HEK293 (cell line): ENCODE measurements at regions not wholly inside any gene's neighbourhood (a gene's known extent, or its start where the extent isn't known, plus 50 kb on each side); places are given as distances from the start of the nearest gene placed in this dataset.

Experiments
- CTCF ChIA-PET: fragments of 350-600 bp; formaldehyde crosslinking; extraction: SDS; loops from one replicate; lab custom pipeline; 2021; ENCODE audit warnings: antibody characterized with exemption; lab: Yijun Ruan, JAX
- POLR2A ChIA-PET: fragments of 300-600 bp; formaldehyde crosslinking; extraction: SDS; loops from one replicate; lab custom pipeline; 2020; ENCODE audit warnings: antibody characterized with exemption, inconsistent platforms; lab: Yijun Ruan, JAX
- H3K27ac ChIP-seq: fragments of 200-500 bp; sonication (Bioruptor generic); 2 replicates; pipeline ENCODE4 v1.5.1; 2014; ENCODE audit warnings: low read depth, low read length, control low read depth, inconsistent platforms; ENCODE audit errors: extremely low read depth
- H3K36me3 ChIP-seq, 2 experiments: fragments of 200-500 bp in 1 of 2; sonication (Bioruptor generic) in 1 of 2; 1 replicate in 1 of 2; 2 replicates in 1 of 2; pipeline ENCODE4 v1.5.1; 2014 to 2017; ENCODE audit warnings: inconsistent platforms in 2 of 2, low read length in 2 of 2; ENCODE audit not compliant: control insufficient read depth in 2 of 2, insufficient read depth in 1 of 2
- H3K4me1 ChIP-seq: fragments of 200-500 bp; sonication (Bioruptor generic); 2 replicates; pipeline ENCODE4 v1.5.1; 2014; ENCODE audit warnings: mild to moderate bottlenecking, low read length, inconsistent platforms; ENCODE audit not compliant: control insufficient read depth, insufficient read depth
- H3K4me3 ChIP-seq: 2 replicates; pipeline ENCODE4 v1.5.1; 2011; ENCODE audit warnings: low read depth, mild to moderate bottlenecking, control low read depth, low read length, moderate library complexity
- H3K9me3 ChIP-seq: fragments of 200-500 bp; sonication (Bioruptor generic); 2 replicates; pipeline ENCODE4 v1.5.1; 2014; ENCODE audit warnings: low read depth, low read length, inconsistent platforms; ENCODE audit not compliant: control insufficient read depth, insufficient read depth
- BCL11A ChIP-seq: fragments of 450-650 bp; formaldehyde crosslinking; IDR thresholded peaks from 2 replicates; pipeline ENCODE4 v1.5.1; 2016; ENCODE audit warnings: low read depth, missing biosample characterization, missing genetic modification characterization
- FEZF1 ChIP-seq: fragments of 450-650 bp; formaldehyde crosslinking; IDR thresholded peaks from 2 replicates; pipeline ENCODE4 v1.5.1; 2016; ENCODE audit warnings: missing biosample characterization, missing genetic modification characterization
- KLF16 ChIP-seq: fragments of 450-650 bp; formaldehyde crosslinking; IDR thresholded peaks from 2 replicates; pipeline ENCODE4 v1.5.1; 2017; ENCODE audit warnings: missing biosample characterization, missing genetic modification characterization
- OVOL3 ChIP-seq: fragments of 450-650 bp; formaldehyde crosslinking; IDR thresholded peaks from 2 replicates; pipeline ENCODE4 v1.5.1; 2016; ENCODE audit warnings: missing biosample characterization, missing genetic modification characterization
- TCF7L2 ChIP-seq: IDR thresholded peaks from 2 replicates; pipeline ENCODE4 v1.6.1; 2011; ENCODE audit warnings: low read depth, mild to moderate bottlenecking, inconsistent platforms, low read length, moderate library complexity, borderline replicate concordance
- ZBTB1 ChIP-seq: fragments of 450-650 bp; formaldehyde crosslinking; IDR thresholded peaks from 2 replicates; pipeline ENCODE4 v1.5.1; 2016; ENCODE audit warnings: missing biosample characterization, missing genetic modification characterization
- ZFHX2 ChIP-seq: fragments of 450-650 bp; formaldehyde crosslinking; conservative IDR thresholded peaks from 2 replicates; pipeline ENCODE4 v1.5.1; 2016; ENCODE audit warnings: missing biosample characterization, missing genetic modification characterization
- ZNF121 ChIP-seq: fragments of 450-650 bp; formaldehyde crosslinking; IDR thresholded peaks from 2 replicates; pipeline ENCODE4 v1.5.1; 2016; ENCODE audit warnings: missing biosample characterization, missing genetic modification characterization
- ZNF394 ChIP-seq: fragments of 450-650 bp; formaldehyde crosslinking; IDR thresholded peaks from 2 replicates; pipeline ENCODE4 v1.5.1; 2016; ENCODE audit warnings: missing biosample characterization, missing genetic modification characterization, mild to moderate bottlenecking, moderate library complexity, borderline replicate concordance
- ZNF521 ChIP-seq: fragments of 450-650 bp; formaldehyde crosslinking; IDR thresholded peaks from 2 replicates; pipeline ENCODE4 v1.5.1; 2017; ENCODE audit warnings: missing biosample characterization, mild to moderate bottlenecking, missing genetic modification characterization
- ZNF585B ChIP-seq: fragments of 450-650 bp; formaldehyde crosslinking; IDR thresholded peaks from 2 replicates; pipeline ENCODE4 v1.5.1; 2016; ENCODE audit warnings: missing biosample characterization, missing genetic modification characterization
- ZNF600 ChIP-seq: fragments of 450-650 bp; formaldehyde crosslinking; IDR thresholded peaks from 2 replicates; pipeline ENCODE4 v1.5.1; 2016; ENCODE audit warnings: missing biosample characterization, missing genetic modification characterization
- ZNF660 ChIP-seq: fragments of 450-650 bp; IDR thresholded peaks from 2 replicates; pipeline ENCODE4 v1.5.1; 2018; ENCODE audit warnings: missing biosample characterization, mild to moderate bottlenecking, missing genetic modification characterization
- ZNF776 ChIP-seq: fragments of 450-650 bp; formaldehyde crosslinking; IDR thresholded peaks from 2 replicates; pipeline ENCODE4 v1.5.0; 2017; ENCODE audit warnings: missing biosample characterization, missing genetic modification characterization, borderline replicate concordance
- ZNF791 ChIP-seq: fragments of 450-650 bp; formaldehyde crosslinking; IDR thresholded peaks from 2 replicates; pipeline ENCODE4 v1.5.1; 2016; ENCODE audit warnings: missing biosample characterization, missing genetic modification characterization
- ZNF830 ChIP-seq: fragments of 450-650 bp; IDR thresholded peaks from 2 replicates; pipeline ENCODE4 v1.5.0; 2018; ENCODE audit warnings: missing biosample characterization, missing genetic modification characterization, low read depth, mild to moderate bottlenecking, moderate library complexity
- ZXDB ChIP-seq: fragments of 450-650 bp; formaldehyde crosslinking; IDR thresholded peaks from 2 replicates; pipeline ENCODE4 v1.5.1; 2016; ENCODE audit warnings: missing biosample characterization, missing genetic modification characterization
- TF ChIP-seq, protein P1 (sequence below): fragments of 450-650 bp; formaldehyde crosslinking; IDR thresholded peaks from 2 replicates; pipeline ENCODE4 v1.5.1; 2017; ENCODE audit warnings: missing biosample characterization, missing genetic modification characterization
- TF ChIP-seq, protein P2 (sequence below): fragments of 450-650 bp; formaldehyde crosslinking; IDR thresholded peaks from 2 replicates; pipeline ENCODE4 v1.5.1; 2016; ENCODE audit warnings: missing biosample characterization, missing genetic modification characterization
- TF ChIP-seq, protein P3 (sequence below): fragments of 450-650 bp; formaldehyde crosslinking; IDR thresholded peaks from 2 replicates; pipeline ENCODE4 v1.5.1; 2016; ENCODE audit warnings: missing biosample characterization, missing genetic modification characterization

DNA sequence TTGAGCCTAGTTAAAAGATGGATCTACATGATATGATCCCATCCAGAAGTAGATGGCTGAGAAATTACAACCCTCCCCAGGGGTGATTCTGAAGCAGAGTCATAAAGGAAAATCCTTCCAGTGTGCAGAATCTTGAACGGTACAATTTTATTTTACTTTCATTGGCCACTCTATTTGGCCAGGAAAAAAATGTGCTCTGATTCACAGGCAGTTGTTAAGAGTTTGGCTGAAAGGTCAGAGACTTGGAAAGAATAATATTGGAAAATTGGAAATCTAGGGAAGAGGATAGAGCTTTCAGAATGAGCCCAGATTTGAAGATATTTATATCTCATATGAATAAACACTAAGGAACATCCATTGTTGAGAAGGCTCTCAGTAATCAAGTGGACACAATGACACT lies 1299.3 kb upstream of the GJE1 start (continued):
- TF ChIP-seq, protein P1, sequence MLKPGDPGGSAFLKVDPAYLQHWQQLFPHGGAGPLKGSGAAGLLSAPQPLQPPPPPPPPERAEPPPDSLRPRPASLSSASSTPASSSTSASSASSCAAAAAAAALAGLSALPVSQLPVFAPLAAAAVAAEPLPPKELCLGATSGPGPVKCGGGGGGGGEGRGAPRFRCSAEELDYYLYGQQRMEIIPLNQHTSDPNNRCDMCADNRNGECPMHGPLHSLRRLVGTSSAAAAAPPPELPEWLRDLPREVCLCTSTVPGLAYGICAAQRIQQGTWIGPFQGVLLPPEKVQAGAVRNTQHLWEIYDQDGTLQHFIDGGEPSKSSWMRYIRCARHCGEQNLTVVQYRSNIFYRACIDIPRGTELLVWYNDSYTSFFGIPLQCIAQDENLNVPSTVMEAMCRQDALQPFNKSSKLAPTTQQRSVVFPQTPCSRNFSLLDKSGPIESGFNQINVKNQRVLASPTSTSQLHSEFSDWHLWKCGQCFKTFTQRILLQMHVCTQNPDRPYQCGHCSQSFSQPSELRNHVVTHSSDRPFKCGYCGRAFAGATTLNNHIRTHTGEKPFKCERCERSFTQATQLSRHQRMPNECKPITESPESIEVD (tag by site-specific recombination), result no peak

DNA sequence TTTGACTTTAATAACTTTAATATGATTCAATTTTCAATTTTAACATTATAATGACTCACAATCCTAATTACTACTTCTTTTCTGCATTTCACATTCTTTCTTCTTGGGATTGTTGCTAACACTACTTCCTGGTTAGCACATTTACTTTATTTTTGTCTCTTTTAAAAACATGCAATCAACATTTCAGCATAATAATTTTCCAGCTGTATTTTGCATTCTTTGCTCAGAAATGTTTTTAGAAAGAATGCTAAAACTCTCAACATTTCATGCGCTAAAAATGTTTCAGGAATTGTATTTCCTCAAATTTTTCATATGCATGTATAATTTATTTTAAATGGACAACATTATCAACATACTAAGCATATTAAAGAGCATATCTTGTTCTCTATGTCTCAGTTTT lies 1302.1 kb upstream of the GJE1 start:
- no peaks in the 10 kb centered on the region for H3K4me1 ChIP-seq
- H3K27ac ChIP-seq, result no peak overlapping the region
- ChIA-PET CTCF (interaction anchor here (0.6 kb wide), 1 partner anchor 73 kb away, joined by 3 read pairs; no protein-coding TSS in a partner anchor), POLR2A (no interaction called here)
- H3K36me3 ChIP-seq, result no peaks in the 10 kb centered on the region
- TF ChIP-seq ZXDB (tag by site-specific recombination), result no peak
- TF ChIP-seq ZNF521 (tag by site-specific recombination), result no peak
- TF ChIP-seq FEZF1, result no peak
- no peak for TF ChIP-seq ZFHX2 (tag by site-specific recombination)
- no peak for TF ChIP-seq ZBTB1
- TF ChIP-seq BCL11A (tag by site-specific recombination), result no peak
- TF ChIP-seq, protein P2, sequence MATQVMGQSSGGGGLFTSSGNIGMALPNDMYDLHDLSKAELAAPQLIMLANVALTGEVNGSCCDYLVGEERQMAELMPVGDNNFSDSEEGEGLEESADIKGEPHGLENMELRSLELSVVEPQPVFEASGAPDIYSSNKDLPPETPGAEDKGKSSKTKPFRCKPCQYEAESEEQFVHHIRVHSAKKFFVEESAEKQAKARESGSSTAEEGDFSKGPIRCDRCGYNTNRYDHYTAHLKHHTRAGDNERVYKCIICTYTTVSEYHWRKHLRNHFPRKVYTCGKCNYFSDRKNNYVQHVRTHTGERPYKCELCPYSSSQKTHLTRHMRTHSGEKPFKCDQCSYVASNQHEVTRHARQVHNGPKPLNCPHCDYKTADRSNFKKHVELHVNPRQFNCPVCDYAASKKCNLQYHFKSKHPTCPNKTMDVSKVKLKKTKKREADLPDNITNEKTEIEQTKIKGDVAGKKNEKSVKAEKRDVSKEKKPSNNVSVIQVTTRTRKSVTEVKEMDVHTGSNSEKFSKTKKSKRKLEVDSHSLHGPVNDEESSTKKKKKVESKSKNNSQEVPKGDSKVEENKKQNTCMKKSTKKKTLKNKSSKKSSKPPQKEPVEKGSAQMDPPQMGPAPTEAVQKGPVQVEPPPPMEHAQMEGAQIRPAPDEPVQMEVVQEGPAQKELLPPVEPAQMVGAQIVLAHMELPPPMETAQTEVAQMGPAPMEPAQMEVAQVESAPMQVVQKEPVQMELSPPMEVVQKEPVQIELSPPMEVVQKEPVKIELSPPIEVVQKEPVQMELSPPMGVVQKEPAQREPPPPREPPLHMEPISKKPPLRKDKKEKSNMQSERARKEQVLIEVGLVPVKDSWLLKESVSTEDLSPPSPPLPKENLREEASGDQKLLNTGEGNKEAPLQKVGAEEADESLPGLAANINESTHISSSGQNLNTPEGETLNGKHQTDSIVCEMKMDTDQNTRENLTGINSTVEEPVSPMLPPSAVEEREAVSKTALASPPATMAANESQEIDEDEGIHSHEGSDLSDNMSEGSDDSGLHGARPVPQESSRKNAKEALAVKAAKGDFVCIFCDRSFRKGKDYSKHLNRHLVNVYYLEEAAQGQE (tag by site-specific recombination), result no peak
- TF ChIP-seq, protein P3, sequence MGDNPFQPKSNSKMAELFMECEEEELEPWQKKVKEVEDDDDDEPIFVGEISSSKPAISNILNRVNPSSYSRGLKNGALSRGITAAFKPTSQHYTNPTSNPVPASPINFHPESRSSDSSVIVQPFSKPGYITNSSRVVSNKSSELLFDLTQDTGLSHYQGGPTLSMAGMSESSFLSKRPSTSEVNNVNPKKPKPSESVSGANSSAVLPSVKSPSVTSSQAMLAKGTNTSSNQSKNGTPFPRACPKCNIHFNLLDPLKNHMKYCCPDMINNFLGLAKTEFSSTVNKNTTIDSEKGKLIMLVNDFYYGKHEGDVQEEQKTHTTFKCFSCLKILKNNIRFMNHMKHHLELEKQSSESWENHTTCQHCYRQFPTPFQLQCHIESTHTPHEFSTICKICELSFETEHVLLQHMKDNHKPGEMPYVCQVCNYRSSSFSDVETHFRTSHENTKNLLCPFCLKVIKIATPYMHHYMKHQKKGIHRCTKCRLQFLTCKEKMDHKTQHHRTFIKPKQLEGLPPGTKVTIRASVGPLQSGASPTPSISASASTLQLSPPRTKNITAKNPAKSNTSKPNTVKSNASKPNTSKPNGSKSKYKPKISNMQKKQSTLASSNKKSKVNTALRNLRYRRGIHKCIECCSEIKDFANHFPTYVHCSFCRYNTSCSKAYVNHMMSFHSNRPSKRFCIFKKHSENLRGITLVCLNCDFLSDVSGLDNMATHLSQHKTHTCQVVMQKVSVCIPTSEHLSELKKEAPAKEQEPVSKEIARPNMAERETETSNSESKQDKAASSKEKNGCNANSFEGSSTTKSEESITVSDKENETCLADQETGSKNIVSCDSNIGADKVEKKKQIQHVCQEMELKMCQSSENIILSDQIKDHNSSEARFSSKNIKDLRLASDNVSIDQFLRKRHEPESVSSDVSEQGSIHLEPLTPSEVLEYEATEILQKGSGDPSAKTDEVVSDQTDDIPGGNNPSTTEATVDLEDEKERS (tag by site-specific recombination), result no peak
- no peak for TF ChIP-seq ZNF791
- no peak for TF ChIP-seq ZNF660 (tag by site-specific recombination)
- TF ChIP-seq ZNF121 (tag by site-specific recombination), result no peak
- no peak for TF ChIP-seq OVOL3 (tag by site-specific recombination)
- no peak for TF ChIP-seq ZNF830
- no peak for TF ChIP-seq TCF7L2
- no peak for TF ChIP-seq ZNF394 (tag by site-specific recombination)
- TF ChIP-seq ZNF600 (tag by site-specific recombination), result no peak
- TF ChIP-seq KLF16 (tag by site-specific recombination), result no peak
- no peak for TF ChIP-seq ZNF776
- no peak for TF ChIP-seq ZNF585B (tag by site-specific recombination)
- H3K4me3 ChIP-seq, result no peak overlapping the region
- no peaks in the 10 kb centered on the region for H3K9me3 ChIP-seq
